ENCODE measurements at regions not wholly inside any gene's neighbourhood (a gene's known extent, or its start where the extent isn't known, plus 50 kb on each side); places are given as distances from the start of the nearest gene placed in this dataset.

DNA sequence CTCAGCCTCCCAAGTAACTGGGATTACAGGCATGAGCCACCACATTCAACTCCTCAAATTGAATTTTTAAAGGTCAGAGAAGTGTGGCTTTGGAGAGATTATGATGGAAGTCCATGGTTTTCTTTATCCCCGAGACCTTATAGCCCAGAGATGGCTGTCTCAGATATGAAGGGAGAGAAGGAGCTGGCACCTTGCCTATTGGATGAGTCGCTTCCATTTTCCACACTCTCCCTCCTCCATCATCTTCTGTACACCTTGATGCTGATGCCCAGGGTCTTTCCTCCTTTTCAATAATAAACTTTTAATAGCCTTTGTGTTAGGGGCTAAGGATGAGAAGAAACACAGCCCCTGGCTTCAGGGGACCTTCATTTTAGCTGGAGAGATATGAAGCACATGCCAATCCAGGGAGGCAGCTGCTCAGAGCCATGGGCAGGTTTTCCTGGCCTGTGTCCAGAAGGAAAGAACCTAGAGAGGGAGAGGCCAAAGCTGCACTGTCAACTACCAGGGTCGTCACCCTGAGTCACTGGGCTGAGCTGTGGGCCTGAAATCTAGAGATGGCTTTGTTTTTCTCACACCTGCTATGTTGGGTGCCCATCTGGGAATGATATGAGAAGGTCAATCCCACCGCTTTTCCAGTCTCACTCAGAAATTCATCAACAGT, 146.0 kb upstream of the SERTAD2 start:
- TF ChIP-seq POLR2A (IDR thresholded peaks at IDR 0.05) (no peak), EP300 (IDR thresholded peaks at IDR 0.05; ENCODE audit: low read depth) (no peak), POLR2AphosphoS5 (IDR thresholded peaks at IDR 0.05) (no peak), CTCF (IDR thresholded peaks at IDR 0.05) (no peak)
- DNase-seq = no peak
- Histone ChIP-seq H3K27ac (no peak overlapping the region), H3K4me3 (no peak overlapping the region), H3K9me3 (no peaks in the 10 kb centered on the region), H3K4me1 (peaks cover 0 to 15% (median 2%) of the 10 kb centered on the region in 4 donors), H3K36me3 (no peaks in the 10 kb centered on the region), H3K27me3 (no peaks in the 10 kb centered on the region)
- WGBS, 2 donors (ENCODE audit: low coverage in 1 of 2) = 83% methylated on average over 2 to 4 of the region's 4 CpGs
- intact Hi-C loops (cut with DNase I; ENCODE audit: low total_unique reads) = no loop called here
- in situ Hi-C loops (cut with MboI; ENCODE audit: low pct_ligation_motif_present in 1 of 4, low pct_unique_long_range_greater_than_20kb in 1 of 4, low sequenced_read_pairs in 3 of 4) = no loop called here

DNA sequence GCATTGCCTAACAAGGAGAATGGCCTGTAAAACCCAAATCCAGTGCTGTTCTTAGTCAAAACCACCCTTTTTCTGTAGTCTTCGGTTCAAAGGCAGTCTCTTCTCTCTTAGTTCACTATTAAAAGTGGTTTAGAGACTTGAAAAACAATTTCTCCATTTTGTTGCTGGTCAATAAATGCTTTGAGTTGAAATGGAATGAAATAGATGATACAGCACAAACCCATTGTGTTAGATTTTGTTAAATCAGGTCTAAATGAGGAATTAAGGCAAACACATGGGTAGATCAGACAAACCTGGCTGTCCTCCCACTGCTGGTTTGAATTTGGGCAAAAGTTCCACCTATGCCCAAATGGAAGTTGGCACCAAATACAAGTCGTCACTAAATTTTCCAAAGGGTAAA, 150.1 kb upstream of the SERTAD2 start:
- no peak for DNase-seq
- no peak overlapping the region for H3K27ac ChIP-seq
- H3K4me3 ChIP-seq = no peak overlapping the region
- in situ Hi-C loops (cut with MboI; ENCODE audit: low pct_ligation_motif_present in 1 of 4, low pct_unique_long_range_greater_than_20kb in 1 of 4, low sequenced_read_pairs in 3 of 4) (no loop called here), intact Hi-C loops (cut with DNase I; ENCODE audit: low total_unique reads) (no loop called here)
- no peaks in the 10 kb centered on the region for H3K36me3 ChIP-seq
- no peaks in the 10 kb centered on the region for H3K9me3 ChIP-seq
- TF ChIP-seq POLR2AphosphoS5 (IDR thresholded peaks at IDR 0.05) (no peak), POLR2A (IDR thresholded peaks at IDR 0.05) (no peak), EP300 (IDR thresholded peaks at IDR 0.05; ENCODE audit: low read depth) (no peak), CTCF (IDR thresholded peaks at IDR 0.05) (no peak)
- H3K27me3 ChIP-seq = no peaks in the 10 kb centered on the region
- no peaks in the 10 kb centered on the region for H3K4me1 ChIP-seq
- 91 to 100% methylated on average over 2 of the region's 2 CpGs for WGBS, 2 donors (ENCODE audit: low coverage in 1 of 2)

- in situ Hi-C loops (cut with MboI; ENCODE audit: low pct_ligation_motif_present in 1 of 4, low pct_unique_long_range_greater_than_20kb in 1 of 4, low sequenced_read_pairs in 3 of 4) = no loop called here
- Histone ChIP-seq H3K4me1 (no peaks in the 10 kb centered on the region), H3K27ac (no peak overlapping the region), H3K4me3 (no peak overlapping the region), H3K27me3 (no peaks in the 10 kb centered on the region), H3K9me3 (no peaks in the 10 kb centered on the region), H3K36me3 (no peaks in the 10 kb centered on the region)
- no peak for DNase-seq
- TF ChIP-seq POLR2AphosphoS5 (IDR thresholded peaks at IDR 0.05) (no peak), POLR2A (IDR thresholded peaks at IDR 0.05) (no peak), CTCF (IDR thresholded peaks at IDR 0.05) (no peak), EP300 (IDR thresholded peaks at IDR 0.05; ENCODE audit: low read depth) (no peak)
- intact Hi-C loops (cut with DNase I; ENCODE audit: low total_unique reads) = no loop called here
- WGBS, 2 donors (ENCODE audit: low coverage in 1 of 2) = 72 to 92% methylated on average over 3 of the region's 3 CpGs
Measured at GRCh38 chr2:64804651-64805050, 150.9 kb upstream of the SERTAD2 start.

- no peaks in the 10 kb centered on the region for H3K4me1 ChIP-seq
- no peaks in the 10 kb centered on the region for H3K36me3 ChIP-seq
- 50 to 79% methylated on average over 1 to 4 of the region's 4 CpGs for WGBS, 2 donors (ENCODE audit: low coverage in 1 of 2)
- H3K27ac ChIP-seq = no peak overlapping the region
- no peaks in the 10 kb centered on the region for H3K27me3 ChIP-seq
- no peak overlapping the region for H3K4me3 ChIP-seq
- H3K9me3 ChIP-seq = no peaks in the 10 kb centered on the region
- TF ChIP-seq CTCF (IDR thresholded peaks at IDR 0.05) = no peak
- TF ChIP-seq POLR2A (IDR thresholded peaks at IDR 0.05) = no peak
- TF ChIP-seq POLR2AphosphoS5 (IDR thresholded peaks at IDR 0.05) = no peak
- in situ Hi-C loops (cut with MboI; ENCODE audit: low pct_ligation_motif_present in 1 of 4, low pct_unique_long_range_greater_than_20kb in 1 of 4, low sequenced_read_pairs in 3 of 4) = no loop called here
- no peak for DNase-seq
- intact Hi-C loops (cut with DNase I; ENCODE audit: low total_unique reads) = no loop called here
Measured at GRCh38 chr2:64807417-64807816, 153.7 kb upstream of the SERTAD2 start.

All from transverse colon (tissue), 4 donors.